ENCODE measurements at regions not wholly inside any gene's neighbourhood (a gene's known extent, or its start where the extent isn't known, plus 50 kb on each side); places are given as distances from the start of the nearest gene placed in this dataset.
"Not testable (repeated sequence)": the region's sequence is repeated elsewhere in the genome, so short reads cannot be mapped to it uniquely, and the experiment has no call there.

DNA sequence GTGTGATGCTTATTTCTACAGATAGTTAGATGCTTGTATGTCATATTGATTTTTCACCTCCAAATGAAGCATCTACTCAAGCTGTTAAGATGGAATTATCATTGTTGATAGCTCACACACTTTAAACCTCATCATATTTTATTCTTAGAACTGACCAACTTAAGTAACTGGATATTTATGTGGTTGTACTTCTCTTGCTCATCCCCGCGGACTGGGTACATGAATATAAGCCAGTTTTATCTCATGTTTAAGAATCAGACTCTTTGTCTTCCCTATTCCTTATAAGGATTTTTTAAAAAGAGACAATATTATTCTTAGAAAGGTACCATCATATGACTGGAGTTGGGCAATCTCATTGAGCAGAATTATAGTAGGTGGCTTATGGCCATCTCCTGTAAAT, 358.7 kb downstream of the DSC3 start:
- Histone ChIP-seq H3K27ac (no peak overlapping the region), H3K4me1 (no peaks in the 10 kb centered on the region), H3K27me3 (no peaks in the 10 kb centered on the region), H3K9me3 (no peaks in the 10 kb centered on the region), H3K4me3 (no peak overlapping the region), H3K36me3 (no peaks in the 10 kb centered on the region), H3K9ac (ENCODE audit: low read depth in 2 of 2, low read length in 2 of 2) (no peak overlapping the region)
- DNase-seq, result no peak
- intact Hi-C loops (cut with DNase I), result no loop called here
- TF ChIP-seq, protein P1, sequence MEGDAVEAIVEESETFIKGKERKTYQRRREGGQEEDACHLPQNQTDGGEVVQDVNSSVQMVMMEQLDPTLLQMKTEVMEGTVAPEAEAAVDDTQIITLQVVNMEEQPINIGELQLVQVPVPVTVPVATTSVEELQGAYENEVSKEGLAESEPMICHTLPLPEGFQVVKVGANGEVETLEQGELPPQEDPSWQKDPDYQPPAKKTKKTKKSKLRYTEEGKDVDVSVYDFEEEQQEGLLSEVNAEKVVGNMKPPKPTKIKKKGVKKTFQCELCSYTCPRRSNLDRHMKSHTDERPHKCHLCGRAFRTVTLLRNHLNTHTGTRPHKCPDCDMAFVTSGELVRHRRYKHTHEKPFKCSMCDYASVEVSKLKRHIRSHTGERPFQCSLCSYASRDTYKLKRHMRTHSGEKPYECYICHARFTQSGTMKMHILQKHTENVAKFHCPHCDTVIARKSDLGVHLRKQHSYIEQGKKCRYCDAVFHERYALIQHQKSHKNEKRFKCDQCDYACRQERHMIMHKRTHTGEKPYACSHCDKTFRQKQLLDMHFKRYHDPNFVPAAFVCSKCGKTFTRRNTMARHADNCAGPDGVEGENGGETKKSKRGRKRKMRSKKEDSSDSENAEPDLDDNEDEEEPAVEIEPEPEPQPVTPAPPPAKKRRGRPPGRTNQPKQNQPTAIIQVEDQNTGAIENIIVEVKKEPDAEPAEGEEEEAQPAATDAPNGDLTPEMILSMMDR (IDR thresholded peaks at IDR 0.05), result no peak

DNA sequence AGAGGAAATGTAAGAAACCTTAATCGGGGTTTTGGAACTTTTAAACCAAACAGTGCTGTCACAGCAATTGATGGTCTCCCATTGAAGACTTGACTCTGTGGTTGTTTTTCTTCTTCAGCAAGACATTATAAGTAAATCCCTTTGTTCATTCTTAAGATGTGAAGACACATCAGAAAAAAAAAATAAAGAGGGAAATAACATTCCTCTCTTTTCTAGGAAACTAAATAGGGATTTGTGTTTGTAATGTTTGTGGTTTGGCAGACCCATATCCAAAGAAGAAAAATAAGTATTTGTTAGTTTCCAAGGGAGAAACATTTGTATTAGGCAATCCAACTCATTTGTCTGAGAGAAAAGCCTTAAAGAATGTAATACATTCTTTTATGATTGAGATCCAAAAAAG, 359.9 kb downstream of the DSC3 start:
- H3K36me3 ChIP-seq, result no peaks in the 10 kb centered on the region
- H3K4me3 ChIP-seq, result no peak overlapping the region
- TF ChIP-seq, protein P1 (IDR thresholded peaks at IDR 0.05), result no peak
- intact Hi-C loops (cut with DNase I), result no loop called here
- H3K4me1 ChIP-seq, result no peaks in the 10 kb centered on the region
- no peaks in the 10 kb centered on the region for H3K27me3 ChIP-seq
- H3K9me3 ChIP-seq, result no peaks in the 10 kb centered on the region
- DNase-seq, result no peak
- no peak overlapping the region for H3K27ac ChIP-seq
- H3K9ac ChIP-seq (ENCODE audit: low read depth in 2 of 2, low read length in 2 of 2), result no peak overlapping the region

DNA sequence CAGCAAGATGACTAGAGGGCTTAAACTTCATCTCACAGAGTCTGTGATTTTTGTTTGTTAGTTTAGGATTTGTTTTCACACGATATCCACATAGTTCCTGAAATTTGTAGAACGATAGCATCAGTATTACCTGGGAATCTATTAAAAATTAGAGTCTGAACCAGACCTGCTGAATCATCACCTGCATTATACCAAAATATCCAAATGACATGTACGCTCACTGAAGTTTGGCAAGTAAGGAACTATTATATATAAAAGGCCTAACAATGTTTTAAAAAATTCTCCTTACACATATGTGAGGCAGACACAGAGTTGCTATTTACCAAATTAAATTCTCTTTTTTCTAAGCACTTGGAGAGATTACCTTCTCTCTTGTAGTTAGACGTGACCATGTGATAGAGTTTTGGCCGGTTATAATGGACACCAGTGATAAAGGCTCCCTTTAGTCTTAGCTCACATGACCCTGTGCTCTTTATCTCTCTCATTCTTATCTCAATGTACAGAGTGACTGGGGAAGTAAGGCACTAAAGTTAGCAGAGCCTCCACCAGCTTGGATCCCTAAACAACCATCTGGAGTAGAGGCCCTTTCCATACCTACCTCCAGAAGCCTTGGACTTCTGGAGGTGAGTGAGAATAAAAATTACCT, 363.1 kb downstream of the DSC3 start:
- H3K9me3 ChIP-seq, result no peaks in the 10 kb centered on the region
- no peak for DNase-seq
- no peak overlapping the region for H3K4me3 ChIP-seq
- no peaks in the 10 kb centered on the region for H3K36me3 ChIP-seq
- intact Hi-C loops (cut with DNase I), result no loop called here
- H3K27ac ChIP-seq, result no peak overlapping the region
- TF ChIP-seq, protein P1 (IDR thresholded peaks at IDR 0.05), result no peak
- no peak overlapping the region for H3K9ac ChIP-seq (ENCODE audit: low read depth in 2 of 2, low read length in 2 of 2)
- H3K4me1 ChIP-seq, result no peaks in the 10 kb centered on the region
- no peaks in the 10 kb centered on the region for H3K27me3 ChIP-seq

DNA sequence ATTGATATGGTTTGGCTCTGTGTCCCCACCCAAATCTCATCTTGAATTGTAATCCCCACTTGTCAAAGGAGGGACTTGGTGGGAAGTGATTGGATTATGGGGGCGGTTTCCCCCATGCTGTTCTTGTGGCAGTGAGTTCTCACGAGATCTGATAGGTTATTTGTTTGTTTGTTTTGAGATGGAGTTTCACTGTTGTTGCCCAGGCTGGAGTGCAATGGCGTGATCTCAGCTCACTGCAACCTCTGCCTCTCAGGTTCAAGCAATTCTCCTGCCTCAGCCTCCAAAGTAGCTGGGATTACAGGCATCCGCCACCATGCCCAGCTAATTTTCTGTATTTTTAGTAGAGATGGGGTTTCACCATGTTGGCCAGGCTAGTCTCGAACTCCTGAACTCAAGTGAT, 364.7 kb downstream of the DSC3 start:
- H3K27ac ChIP-seq; intact Hi-C loops (cut with DNase I); H3K36me3 ChIP-seq; DNase-seq; H3K4me1 ChIP-seq; H3K9me3 ChIP-seq; H3K4me3 ChIP-seq; H3K27me3 ChIP-seq; H3K9ac ChIP-seq (ENCODE audit: low read depth in 2 of 2, low read length in 2 of 2): not testable (repeated sequence)

DNA sequence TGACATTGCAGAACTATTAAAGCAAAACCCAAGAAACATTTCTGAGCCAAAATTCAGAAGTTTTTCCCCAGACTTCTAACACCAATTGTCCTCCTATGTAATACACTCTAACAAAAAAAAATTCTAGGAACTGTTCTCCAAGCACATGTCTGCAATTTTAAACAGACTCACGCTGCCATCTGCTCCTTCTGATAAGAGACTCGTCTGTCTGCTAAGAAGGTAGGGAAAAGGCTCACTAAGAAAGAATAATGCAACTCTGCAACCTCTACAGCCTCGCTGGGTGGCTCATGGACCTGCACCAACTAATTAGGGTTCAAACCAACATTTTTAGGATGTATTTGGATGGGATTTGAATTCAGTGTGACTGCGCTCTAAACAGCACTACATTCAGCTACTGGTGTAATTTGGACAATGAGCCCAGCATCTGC, 366.5 kb downstream of the DSC3 start:
- Histone ChIP-seq H3K9me3 (no peaks in the 10 kb centered on the region), H3K9ac (ENCODE audit: low read depth in 2 of 2, low read length in 2 of 2) (no peak overlapping the region), H3K36me3 (no peaks in the 10 kb centered on the region), H3K4me1 (no peaks in the 10 kb centered on the region), H3K27ac (no peak overlapping the region), H3K27me3 (no peaks in the 10 kb centered on the region), H3K4me3 (no peak overlapping the region)
- TF ChIP-seq, protein P1 (IDR thresholded peaks at IDR 0.05), result no peak
- DNase-seq, result no peak
- intact Hi-C loops (cut with DNase I), result no loop called here

DNA sequence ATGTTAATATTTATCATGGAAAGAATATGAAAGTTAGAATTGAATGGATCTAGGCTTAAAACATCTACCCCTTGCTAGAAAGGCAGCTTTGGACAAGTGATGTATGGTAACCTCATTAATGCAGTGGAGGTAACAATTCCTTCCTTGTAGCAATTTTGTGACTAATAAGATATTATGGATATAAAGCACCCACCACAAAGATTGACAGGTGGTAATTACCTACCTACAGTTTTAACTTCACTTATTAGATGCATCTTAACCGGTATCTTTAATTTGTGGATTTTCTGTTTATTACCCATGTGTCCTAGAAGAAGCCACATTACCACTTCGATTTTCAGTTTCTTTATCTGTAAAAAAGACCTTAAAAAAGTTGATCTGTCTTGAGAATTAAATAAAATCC, 367.0 kb downstream of the DSC3 start:
- Histone ChIP-seq H3K4me1 (no peaks in the 10 kb centered on the region), H3K9ac (ENCODE audit: low read depth in 2 of 2, low read length in 2 of 2) (no peak overlapping the region), H3K4me3 (no peak overlapping the region), H3K9me3 (no peaks in the 10 kb centered on the region), H3K27me3 (no peaks in the 10 kb centered on the region), H3K36me3 (no peaks in the 10 kb centered on the region), H3K27ac (no peak overlapping the region)
- DNase-seq, result no peak
- intact Hi-C loops (cut with DNase I), result no loop called here
- TF ChIP-seq, protein P1 (IDR thresholded peaks at IDR 0.05), result no peak

All from colonic mucosa (tissue), 4 donors.